DMS53 (cell line): ENCODE measurements at regions not wholly inside any gene's neighbourhood (a gene's known extent, or its start where the extent isn't known, plus 50 kb on each side); places are given as distances from the start of the nearest gene placed in this dataset.
A peak's percentile ranks its signal among the peaks of the same experiment; 100 is the strongest.
"Not testable (repeated sequence)": the region's sequence is repeated elsewhere in the genome, so short reads cannot be mapped to it uniquely, and the experiment has no call there.

Source experiments
- DNase-seq: peaks from one replicate; lab custom pipeline; 2025; lab: John Stamatoyannopoulos, UW

DNA sequence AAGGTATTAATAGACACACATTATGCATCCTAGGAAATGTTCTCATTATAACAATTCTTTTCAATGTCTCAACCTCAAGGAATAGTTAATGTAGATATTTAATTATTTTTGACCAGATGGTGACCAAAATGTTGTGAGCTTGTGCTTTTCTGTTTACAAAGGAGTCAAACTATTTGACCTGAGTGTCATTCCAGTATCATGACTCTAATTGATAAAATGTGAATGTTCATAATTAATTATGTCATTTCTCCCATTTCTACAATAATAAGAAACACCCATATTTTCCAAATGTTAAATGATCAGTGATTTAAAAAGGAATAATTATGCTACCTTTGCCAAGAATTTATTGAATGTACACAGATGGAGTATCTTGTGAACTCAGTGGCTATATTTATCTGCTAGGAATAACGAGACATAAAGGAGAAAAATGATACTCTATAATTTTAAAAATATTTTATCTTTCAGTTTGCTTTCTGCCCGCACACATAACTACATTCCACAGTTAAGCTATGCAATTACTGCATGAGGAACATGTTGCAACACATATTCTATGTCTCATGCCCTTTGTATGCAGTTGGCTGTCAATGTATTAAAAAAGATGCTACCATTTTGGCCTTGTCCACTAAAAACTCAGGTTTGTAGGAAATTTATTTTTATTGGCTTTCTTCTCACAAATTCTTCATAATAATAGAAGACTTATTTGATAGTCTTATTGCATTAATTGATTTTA is 376.7 kb upstream of the CCDC179 start:
- no peak for DNase-seq

DNA sequence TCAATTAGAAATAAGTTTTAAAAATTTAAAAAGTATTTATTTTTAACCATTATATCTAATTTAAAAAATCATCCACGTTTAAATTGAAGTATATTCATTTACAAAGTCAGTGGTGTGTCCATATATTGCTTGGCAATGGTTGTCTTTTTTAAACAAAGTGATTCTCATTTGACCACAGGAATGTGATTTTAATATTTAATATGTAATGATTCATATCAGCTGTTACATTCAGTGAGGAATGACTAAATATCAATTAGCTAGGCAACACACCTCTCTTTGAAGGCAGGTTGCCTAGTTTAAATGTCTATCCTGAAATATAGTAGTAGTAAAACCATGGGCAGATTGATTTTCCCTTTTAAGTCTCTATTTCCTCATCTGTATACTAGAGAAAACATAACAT is 392.2 kb upstream of the CCDC179 start:
- DNase-seq = no peak

DNA sequence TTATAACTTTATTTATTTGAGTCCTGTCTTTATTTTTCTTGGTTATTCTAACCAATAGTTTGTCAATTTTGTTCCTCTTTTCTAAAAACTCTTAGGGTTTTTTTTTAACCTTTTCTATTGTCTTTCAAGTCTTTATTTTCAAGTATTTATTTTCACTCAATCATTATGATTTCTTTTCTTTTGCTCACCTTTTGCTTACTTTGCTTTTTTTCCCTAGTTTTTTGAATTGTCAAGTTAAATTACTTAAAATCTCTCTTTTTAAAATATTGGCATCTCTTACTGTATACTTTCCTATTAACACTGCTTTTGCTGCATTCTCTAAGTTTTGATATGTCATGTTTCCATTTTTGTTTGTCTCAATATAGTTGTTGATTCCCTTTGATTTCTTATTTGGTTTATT is 396.8 kb upstream of the CCDC179 start:
- DNase-seq = no peak

DNA sequence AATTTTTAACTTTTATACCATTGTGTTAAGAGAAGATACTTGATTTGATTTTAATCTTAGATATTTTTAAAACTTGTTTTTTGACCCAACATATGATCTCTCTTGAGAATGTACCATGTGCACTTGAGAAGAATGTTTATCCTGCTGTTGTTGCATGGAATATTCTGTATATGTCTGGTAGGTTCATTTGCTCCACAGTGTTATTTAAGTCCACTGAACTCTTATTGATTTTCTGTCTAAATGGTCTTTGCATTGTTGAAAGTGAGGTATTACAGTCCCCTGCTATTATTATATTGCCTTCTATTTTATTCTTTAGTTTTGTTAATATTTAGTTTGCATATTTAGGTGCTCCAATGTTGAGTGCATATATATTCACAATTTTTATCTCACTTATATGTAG is 397.3 kb upstream of the CCDC179 start:
- DNase-seq = no peak

DNA sequence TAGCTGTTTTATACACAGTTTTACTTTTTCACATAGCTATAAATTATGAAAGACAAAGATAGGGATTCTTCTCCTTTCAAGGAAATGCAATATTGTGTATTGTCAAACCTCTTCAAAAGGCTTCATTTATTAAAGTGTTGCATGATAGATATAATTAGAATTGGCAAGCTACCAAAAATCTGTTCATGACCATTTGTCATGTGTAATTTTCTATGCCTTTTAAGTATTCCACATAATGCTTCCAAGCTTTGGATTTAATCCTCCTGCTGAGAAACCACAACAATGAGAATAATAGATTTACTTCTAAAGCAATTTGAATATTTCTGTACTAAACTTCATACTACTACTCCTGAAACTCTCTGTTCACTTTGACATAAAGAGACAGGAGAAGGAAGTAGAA is 403.2 kb upstream of the CCDC179 start:
- no peak for DNase-seq

DNA sequence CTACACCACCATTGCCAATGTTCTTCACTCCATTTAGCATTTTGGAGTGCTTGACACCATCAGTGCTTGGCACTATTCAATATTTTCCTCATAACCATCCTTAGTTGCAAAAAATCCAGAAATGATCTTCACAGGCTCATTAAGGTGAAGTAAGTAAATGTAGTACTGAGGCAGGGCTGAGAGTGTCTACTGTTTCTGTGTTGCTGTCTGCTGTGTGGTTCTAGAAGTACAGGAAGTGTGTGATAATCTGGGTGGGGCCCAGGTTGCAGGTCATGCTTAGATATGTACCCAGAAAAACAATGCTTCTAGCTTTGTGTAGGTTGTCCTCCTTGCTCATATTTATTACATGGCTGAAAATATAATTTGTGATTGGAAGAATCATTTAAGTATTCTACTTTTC is 411.8 kb upstream of the CCDC179 start:
- no peak for DNase-seq

DNA sequence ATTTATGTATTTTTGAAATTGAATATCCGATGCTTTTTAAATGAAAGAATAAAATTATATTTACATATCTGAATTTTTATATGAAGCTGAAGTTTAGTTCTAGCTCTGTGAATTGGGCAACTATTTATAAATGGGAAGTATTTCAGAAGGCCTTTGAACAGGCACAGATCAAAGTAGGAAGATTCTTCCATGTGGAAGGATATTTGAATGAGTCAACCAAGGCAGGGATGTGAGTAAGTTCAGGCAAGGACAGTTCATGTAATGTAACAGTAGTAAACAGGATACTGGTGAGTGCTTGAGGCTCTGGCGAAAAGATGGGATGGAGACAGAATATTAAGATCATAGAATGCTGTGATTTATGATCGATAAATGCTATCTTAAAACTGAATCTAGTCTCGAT is 417.8 kb upstream of the CCDC179 start:
- no peak for DNase-seq

DNA sequence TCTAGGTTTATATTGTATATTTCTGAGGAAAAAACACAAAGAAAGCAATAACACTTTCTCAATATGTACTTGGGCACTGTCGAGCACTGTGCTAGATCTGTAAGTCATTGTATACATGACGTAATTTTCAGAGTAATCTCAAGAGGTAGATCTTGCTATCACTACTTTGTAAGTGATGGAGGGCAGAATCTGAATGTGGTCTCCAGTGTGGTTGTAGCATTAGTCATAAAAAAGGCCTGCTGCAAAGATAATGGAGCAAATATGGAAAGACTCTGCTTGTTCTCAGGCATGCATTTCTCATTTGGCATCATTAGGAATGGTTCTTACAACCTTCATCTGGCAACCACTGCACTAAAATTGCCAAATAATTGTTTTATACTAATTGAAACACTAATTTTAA is 419.8 kb upstream of the CCDC179 start:
- no peak for DNase-seq

DNA sequence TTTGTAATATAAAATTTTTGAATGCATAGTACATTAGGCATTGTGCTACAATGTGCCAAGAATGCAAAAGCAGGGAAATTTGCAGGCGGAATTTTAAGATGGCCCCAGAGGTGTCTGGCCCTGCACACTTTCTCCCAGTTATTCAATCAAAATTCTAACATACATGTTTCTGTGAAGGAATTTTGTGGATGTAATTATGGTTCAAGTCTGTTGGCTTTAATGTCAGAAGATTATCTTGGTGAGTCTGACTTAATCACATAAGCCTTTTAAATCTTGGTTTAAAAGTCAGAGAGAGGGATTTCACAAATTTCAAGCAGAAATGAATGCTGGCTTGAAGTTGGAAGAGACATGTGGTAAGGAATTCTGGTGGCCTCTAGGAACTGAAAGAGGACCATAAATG is 423.4 kb upstream of the CCDC179 start:
- no peak for DNase-seq

DNA sequence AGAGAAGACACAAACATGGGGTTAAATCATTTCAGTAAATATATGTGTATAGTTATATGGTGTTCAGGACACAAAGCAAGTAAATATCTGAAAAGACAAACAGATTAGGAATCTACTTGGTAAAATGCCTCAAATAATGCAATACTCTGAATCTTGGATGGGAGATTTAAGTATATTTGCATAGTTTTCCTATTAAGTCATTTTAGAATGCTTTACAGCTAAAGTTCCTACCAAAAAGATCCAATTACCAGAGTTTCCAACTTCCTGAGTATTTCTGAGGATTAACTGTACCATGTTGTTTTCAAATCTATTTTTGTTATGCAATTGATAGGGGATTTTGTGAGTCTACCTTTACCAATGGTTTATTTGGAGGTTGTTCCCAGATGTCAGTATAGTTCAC is 424.4 kb upstream of the CCDC179 start:
- DNase-seq = no peak

DNA sequence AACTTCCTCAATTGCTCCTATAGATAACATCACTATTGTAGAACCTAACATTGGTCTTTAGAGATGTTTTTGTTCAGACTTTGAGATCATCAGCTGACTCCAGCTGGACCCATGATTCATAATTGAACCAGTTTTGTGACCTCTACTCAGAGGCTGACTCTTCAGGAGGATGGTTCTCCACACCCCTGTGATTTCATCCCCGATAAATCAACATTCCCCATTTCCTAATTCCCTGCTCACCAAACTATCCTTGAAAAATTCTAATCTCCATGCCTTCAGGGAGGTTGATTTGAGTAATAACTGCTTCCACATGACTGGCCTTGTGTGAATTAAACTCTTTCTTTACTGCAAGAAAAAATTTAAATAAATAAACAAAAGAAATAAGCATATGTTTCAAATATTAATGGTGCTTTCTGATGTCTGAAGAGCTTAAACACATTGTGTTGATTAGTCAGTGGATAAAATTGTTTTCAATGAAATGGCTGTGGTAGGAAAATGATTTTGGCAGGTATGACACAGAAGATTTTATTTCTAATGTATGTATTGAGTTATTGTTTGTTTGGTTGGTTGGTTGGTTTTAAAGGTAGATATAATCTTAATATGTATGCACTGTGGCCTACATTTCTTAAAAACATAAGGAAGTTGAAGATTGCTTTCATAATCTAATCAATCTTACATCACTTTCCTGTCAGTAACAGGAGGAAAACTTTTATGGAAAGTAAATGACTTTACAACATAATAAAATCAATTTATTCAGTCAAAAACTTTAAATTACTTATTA is 427.9 kb upstream of the CCDC179 start:
- peak; percentile 9 for DNase-seq

DNA sequence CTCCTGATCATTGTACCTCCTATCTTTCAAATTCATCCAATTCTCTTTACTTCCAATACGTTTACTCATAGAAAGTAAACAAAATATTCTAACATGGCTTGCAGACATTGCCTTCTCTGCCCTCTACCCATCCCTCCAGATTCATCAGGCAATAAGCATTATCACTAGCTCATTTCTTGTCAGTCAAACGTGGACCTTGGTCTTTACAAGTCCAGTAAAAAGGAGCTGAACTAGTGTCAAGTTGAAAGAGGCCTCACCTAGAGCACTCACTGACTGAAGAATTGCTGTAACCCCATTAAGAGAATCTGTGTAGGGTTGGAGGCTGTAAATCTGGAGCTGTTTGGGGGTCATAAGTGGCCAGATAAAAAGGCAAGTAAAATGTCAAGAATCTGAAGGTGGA is 435.0 kb upstream of the CCDC179 start:
- DNase-seq = no peak

DNA sequence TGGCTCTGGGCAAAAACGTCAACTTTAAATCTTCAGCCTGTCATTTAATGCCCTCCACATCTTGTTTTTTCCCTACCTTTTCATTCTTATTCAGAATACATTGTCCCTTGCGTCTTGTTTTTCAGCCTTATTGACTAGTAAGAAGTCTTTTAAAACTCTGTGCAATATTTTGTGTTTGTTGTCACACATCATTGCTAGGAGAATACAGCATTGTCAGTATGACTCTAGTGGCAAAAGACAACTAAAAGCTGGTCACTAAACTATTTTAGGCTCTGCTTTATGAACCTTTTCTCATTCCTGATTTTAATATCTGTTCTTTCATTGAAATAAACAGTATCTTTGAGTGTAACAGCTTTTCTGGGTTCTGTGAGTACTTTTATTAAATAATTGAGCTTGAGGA is 447.8 kb upstream of the CCDC179 start:
- no peak for DNase-seq

DNA sequence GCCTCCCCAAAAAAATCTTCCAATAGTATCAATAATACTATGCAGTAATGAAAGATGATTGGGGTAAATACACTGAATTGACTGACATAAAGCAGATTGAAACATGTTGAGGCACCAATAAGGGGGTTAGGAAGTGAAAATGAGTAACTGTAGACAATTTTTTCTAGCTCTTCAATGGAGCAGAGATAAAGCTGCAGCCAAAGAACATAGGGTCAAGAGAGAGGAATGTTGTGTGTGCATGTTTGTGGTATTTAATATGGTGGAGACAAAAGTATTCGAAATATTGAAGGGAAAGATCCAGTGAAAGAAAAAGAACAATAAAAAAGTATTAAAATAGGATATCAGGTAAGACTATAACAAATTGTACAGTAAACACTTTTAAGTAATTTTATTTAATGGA is 450.0 kb upstream of the CCDC179 start:
- no peak for DNase-seq

DNA sequence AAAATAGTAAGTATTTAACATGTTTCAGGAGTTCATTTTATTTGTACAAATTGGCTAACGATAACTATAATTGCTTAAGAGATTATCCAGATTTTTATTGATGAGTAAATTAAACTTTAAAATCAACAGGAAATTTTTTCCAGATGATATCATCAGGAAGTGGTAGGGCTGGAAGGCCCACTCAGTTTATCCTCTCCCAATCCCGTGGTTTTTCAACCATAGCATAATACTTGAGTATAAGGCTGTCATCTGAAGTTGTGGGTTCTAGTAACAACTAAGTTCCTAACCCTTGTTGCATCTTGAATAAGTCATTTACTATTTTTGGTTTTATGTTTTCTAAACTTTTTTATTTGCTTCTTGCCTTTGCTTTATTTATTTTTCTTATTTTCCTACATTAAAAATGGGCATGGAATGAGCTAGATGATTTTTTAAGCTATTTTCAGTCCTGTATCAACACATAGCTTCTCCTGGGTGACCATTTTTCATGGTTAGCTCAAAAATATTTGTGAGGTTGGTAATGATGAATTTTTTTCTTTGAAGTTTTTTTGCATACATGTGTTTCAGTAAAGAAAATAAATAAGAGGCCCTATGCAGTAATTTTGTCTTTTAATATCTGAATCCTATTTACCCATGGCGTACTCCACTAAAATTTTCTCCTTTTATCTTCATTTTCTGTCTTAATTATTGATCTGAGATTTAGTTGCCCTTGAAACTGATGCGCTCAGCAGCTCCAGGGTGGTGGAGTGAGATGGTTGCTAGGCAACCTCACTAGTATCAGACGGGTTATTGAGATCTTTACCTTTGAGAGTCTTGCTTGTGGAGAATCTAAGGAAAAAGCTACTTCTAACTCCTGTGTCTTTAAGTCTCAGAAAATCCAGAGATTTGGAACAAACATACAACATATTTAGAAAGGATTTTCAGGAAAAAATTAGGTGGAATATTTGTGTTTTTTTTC is 452.0 kb upstream of the CCDC179 start:
- peak; percentile 82 for DNase-seq

DNA sequence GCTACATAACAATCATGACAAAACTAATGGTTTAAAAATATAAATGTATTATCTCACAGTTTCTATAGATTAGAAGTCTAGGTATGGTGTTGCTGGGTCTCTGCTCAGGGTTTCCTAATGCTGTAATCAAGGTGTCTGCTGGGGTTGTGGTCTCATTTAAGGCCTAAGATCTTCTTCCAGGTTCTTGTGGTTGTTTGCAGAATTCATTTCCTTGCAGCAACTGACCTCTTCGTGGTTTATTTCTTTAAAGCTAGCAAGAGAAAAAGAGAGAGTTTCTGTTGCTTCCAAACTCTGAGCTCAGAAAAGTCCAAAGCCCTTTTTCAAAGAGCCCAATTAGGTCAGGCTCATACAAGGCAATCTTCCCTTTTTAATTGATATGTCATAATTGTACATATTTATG is 452.7 kb upstream of the CCDC179 start:
- peak; percentile 14 for DNase-seq

DNA sequence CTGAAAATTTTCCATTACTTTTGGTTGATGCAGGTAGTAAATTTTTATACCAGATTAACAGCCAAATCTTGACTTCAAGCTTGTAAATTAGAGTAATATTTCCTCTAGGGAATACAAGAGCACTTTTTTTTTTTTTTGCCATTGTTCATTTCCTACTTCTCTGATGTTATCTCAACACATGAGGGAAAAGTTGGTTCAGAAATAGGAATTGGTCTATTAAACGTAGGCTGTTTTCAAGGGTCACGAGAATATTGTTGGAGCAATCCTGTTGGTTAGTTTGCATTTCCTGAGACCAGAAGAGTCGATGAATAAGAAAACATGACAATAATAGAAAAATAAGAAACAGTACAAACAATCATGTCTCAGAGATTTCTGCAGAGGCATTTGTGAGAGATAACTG is 453.9 kb upstream of the CCDC179 start:
- DNase-seq = no peak

DNA sequence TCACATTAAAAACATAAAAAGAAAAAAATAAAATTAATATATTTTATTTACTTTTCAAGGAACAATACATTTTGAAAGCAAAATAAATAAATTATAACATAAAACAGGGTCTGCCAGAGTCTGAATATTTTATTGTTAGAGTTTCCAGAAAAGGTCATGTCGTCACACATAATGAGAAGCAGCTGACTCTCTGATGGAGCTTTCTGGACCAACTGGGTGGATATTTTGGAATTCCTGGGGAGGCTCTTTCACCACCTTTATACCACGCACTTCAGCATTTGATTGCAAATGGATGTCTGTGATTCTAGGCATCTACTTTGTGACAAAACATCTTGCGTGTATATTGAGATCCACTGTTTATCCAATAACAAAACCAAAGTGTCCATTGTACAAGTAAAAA is 455.0 kb upstream of the CCDC179 start:
- DNase-seq = no peak

DNA sequence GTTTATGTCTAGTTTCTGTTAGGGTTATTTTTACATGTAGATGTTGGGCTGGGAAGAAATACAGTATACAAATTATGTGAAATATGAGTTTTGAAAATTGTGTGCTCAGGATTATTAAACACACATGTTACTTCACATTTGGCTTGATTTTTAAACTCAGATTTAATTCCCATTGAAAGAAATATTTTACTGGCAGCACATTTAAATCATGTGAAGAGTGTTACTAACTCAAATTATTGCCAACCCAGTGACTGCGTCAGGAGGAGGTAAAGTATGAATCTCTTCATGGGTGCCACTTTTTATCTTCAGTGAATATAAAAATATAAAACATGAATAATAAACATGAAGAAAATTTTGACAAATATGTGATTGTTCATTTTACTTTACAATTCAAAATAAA is 457.5 kb upstream of the CCDC179 start:
- DNase-seq = no peak

DNA sequence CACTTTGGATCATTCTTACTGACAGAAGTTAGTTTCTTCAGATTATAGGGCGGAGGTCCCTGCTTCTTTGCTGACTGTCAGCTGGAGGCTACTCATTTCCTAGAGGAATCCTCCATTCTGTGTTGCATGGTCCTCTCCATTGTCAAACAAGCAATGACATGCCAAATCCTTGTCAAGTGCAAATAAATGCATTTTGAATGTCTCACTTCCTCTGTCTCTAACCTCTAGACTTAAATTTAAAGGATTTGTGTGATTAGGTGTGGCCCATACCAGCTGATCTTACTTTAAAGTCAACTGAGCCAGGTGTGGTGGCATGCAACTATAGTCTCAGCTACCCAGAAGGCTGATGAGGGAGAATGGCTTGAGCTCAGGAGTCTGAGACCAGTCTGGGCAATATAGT is 458.4 kb upstream of the CCDC179 start:
- DNase-seq = no peak

DNA sequence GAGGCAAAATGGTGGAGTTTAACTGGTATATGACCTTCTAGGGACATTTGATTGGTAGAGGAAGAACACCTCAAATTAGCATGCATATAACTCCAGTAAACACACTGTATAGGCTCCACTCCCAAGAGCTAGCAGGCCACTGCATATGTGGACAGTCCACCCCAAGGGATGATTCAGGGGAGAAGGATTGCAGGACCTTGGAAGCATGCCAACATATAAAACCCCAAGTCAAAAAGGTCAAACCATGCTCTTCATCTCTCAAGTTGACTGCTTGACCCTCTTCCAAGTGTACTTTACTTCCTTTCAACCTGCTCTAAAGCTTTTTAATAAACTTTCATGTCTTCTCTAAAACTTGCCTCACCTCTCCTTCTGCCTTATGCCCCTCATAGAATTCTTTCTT is 459.9 kb upstream of the CCDC179 start:
- DNase-seq = no peak

DNA sequence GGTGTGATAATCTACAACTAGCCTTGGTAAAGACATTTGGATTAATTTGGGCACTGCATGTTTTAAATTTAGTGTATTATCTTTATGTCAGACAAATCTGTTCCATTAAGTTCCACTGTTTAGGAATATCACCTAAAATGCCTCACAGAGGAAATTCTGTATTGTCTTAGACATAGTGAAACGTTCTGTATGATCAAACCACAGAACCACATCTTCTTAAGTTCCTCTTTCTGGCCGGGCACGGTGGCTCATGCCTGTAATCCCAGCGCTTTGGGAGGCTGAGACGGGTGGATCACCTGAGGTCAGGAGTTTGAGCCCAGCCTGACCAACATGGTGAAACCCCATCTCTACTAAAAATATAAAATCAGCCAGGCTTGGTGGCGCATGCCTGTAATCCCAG is 475.3 kb upstream of the CCDC179 start:
- not testable (repeated sequence) for DNase-seq

DNA sequence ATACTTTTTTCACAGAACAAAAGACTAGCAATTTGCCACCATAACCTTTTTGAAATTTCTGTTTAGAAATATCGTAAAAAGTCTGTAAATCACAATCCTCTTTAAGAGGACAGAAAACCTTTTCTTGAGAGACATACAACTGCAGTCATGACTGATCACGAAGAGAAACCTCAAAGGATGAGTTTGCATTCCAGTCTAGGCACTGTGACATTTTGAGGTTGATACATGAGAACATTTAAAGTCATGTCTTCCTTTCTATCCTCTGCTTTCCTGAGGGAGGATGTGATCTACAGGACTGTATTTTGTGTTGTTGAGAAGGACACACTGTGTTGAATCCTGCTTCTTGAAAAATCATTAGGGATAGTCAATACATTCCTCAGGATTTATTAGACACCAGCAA is 476.7 kb upstream of the CCDC179 start:
- DNase-seq = no peak
